ENCODE measurements at regions not wholly inside any gene's neighbourhood (a gene's known extent, or its start where the extent isn't known, plus 50 kb on each side); places are given as distances from the start of the nearest gene placed in this dataset.

GRCh38 chr16:63563819-63564505, 1527.7 kb upstream of the CDH8 start:
- DNase-seq, result no peak

GRCh38 chr16:63553980-63554379, 1517.7 kb upstream of the CDH8 start:
- DNase-seq, result no peak

- DNase-seq, result no peak
These were observed 1503.0 kb upstream of the CDH8 start for GRCh38 chr16:63539276-63539675.

GRCh38 chr16:63530974-63531373, 1494.7 kb upstream of the CDH8 start:
- no peak for DNase-seq

- no peak for DNase-seq
These were observed 1494.0 kb upstream of the CDH8 start for GRCh38 chr16:63530208-63530607.

- no peak for DNase-seq
These were observed 1491.2 kb upstream of the CDH8 start for GRCh38 chr16:63527404-63527803.

GRCh38 chr16:63516394-63516793, 1480.2 kb upstream of the CDH8 start:
- DNase-seq, result no peak

GRCh38 chr16:63512910-63513309, 1476.7 kb upstream of the CDH8 start:
- no peak for DNase-seq

- DNase-seq, result no peak
These were observed 1461.2 kb upstream of the CDH8 start for GRCh38 chr16:63497408-63497807.

GRCh38 chr16:63496282-63496681, 1460.0 kb upstream of the CDH8 start:
- DNase-seq, result no peak

- no peak for DNase-seq
These were observed 1452.7 kb upstream of the CDH8 start for GRCh38 chr16:63488955-63489354.

- no peak for DNase-seq
These were observed 1444.8 kb upstream of the CDH8 start for GRCh38 chr16:63481060-63481459.

- no peak for DNase-seq
These were observed 1437.5 kb upstream of the CDH8 start for GRCh38 chr16:63473725-63474124.

- DNase-seq, result no peak
These were observed 1431.3 kb upstream of the CDH8 start for GRCh38 chr16:63467513-63467912.

- no peak for DNase-seq
These were observed 1426.1 kb upstream of the CDH8 start for GRCh38 chr16:63462316-63462715.

- no peak for DNase-seq
These were observed 1425.1 kb upstream of the CDH8 start for GRCh38 chr16:63461248-63461841.

GRCh38 chr16:63458846-63459245, 1422.6 kb upstream of the CDH8 start:
- DNase-seq, result no peak

- no peak for DNase-seq
These were observed 1421.6 kb upstream of the CDH8 start for GRCh38 chr16:63457869-63458268.

- DNase-seq, result no peak
These were observed 1417.0 kb upstream of the CDH8 start for GRCh38 chr16:63453261-63453660.

- no peak for DNase-seq
These were observed 1410.9 kb upstream of the CDH8 start for GRCh38 chr16:63447121-63447520.

- no peak for DNase-seq
These were observed 1406.0 kb upstream of the CDH8 start for GRCh38 chr16:63442246-63442645.

- DNase-seq, result no peak
These were observed 1390.1 kb upstream of the CDH8 start for GRCh38 chr16:63426275-63426870.

GRCh38 chr16:63422715-63423114, 1386.5 kb upstream of the CDH8 start:
- no peak for DNase-seq

GRCh38 chr16:63416712-63417111, 1380.5 kb upstream of the CDH8 start:
- no peak for DNase-seq

- DNase-seq, result no peak
These were observed 1378.8 kb upstream of the CDH8 start for GRCh38 chr16:63415014-63415413.
